Stimulated activated effector memory CD8-positive, alpha-beta T cell treated with anti-CD3 and anti-CD28 coated beads, Interleukin-12 subunit alpha, Interleukin-12 subunit beta, amount 100 ng/mL, for 72 hours (primary cell): ENCODE measurements at regions not wholly inside any gene's neighbourhood (a gene's known extent, or its start where the extent isn't known, plus 50 kb on each side); places are given as distances from the start of the nearest gene placed in this dataset.

ENCODE experiments used
- ATAC-seq: fragments of 150-1000 bp; cut with Tn5 transposase; 2 replicates; pipeline ENCODE4 v1.10.0; 2021
- DNase-seq, 2 donors: peaks; one replicate each; pipeline ENCODE4 v3.0.0; 2021 to 2022; ENCODE audit warnings: low spot score in 2 of 2
- H3K27ac Mint-ChIP-seq: one replicate; pipeline ENCODE4 v1.8.0; 2022; ENCODE audit warnings: mild to moderate bottlenecking, mixed read lengths
- H3K36me3 Mint-ChIP-seq: one replicate; pipeline ENCODE4 v1.8.0; 2022; ENCODE audit warnings: mild to moderate bottlenecking, mixed read lengths
- H3K4me1 Mint-ChIP-seq: one replicate; pipeline ENCODE4 v1.8.0; 2022; ENCODE audit warnings: mixed read lengths
- H3K4me3 Mint-ChIP-seq: one replicate; pipeline ENCODE4 v1.8.0; 2022; ENCODE audit warnings: mild to moderate bottlenecking, mixed read lengths
- H3K9me3 Mint-ChIP-seq: one replicate; pipeline ENCODE4 v1.8.0; 2022; ENCODE audit warnings: mixed read lengths

GRCh38 chr12:21993438-21993981, 52.3 kb upstream of the ABCC9 start:
- Mint-ChIP-seq H3K4me3 (no peak overlapping the region), H3K36me3 (no peaks in the 10 kb centered on the region), H3K9me3 (no peaks in the 10 kb centered on the region), H3K4me1 (no peaks in the 10 kb centered on the region), H3K27ac (no peak overlapping the region)
- DNase-seq (no peak), ATAC-seq (peak; percentile 53)

GRCh38 chr12:21992823-21993222, 51.6 kb upstream of the ABCC9 start:
- Mint-ChIP-seq H3K36me3 (no peaks in the 10 kb centered on the region), H3K9me3 (no peaks in the 10 kb centered on the region), H3K27ac (no peak overlapping the region), H3K4me1 (no peaks in the 10 kb centered on the region), H3K4me3 (no peak overlapping the region)
- ATAC-seq (no peak), DNase-seq (no peak)

GRCh38 chr12:21991526-21991925, 50.3 kb upstream of the ABCC9 start:
- Mint-ChIP-seq H3K4me3 (no peak overlapping the region), H3K36me3 (no peaks in the 10 kb centered on the region), H3K4me1 (no peaks in the 10 kb centered on the region), H3K9me3 (no peaks in the 10 kb centered on the region), H3K27ac (no peak overlapping the region)
- ATAC-seq (no peak), DNase-seq (no peak)
